Activated CD8-positive, alpha-beta T cell treated with anti-CD3 and anti-CD28 coated beads, Interleukin-2, amount 10 ng/mL, durations not matched to agents 7 days and 5 days (primary cell): ENCODE measurements at regions not wholly inside any gene's neighbourhood (a gene's known extent, or its start where the extent isn't known, plus 50 kb on each side); places are given as distances from the start of the nearest gene placed in this dataset.

Experiments used
- ATAC-seq: fragments of 150-1000 bp; cut with Tn5 transposase; one replicate; pipeline ENCODE4 v1.10.0; 2021; ENCODE audit warnings: moderate library complexity
- CTCF ChIA-PET: fragments of 350-600 bp; sonication (Branson Sonifier 250); formaldehyde crosslinking; loops from one replicate; lab custom pipeline; 2021; ENCODE audit warnings: antibody characterized with exemption; lab: Charles Lee
- POLR2A ChIA-PET: fragments of 350-600 bp; sonication (Branson Sonifier 250); formaldehyde crosslinking; loops from one replicate; lab custom pipeline; 2021; ENCODE audit warnings: antibody characterized with exemption; lab: Charles Lee
- DNase-seq: peaks from one replicate; pipeline ENCODE4 v3.0.0-alpha.2; 2020
- H3K27ac Mint-ChIP-seq: one replicate; pipeline ENCODE4 v1.8.0; 2021; ENCODE audit warnings: mild to moderate bottlenecking, mixed read lengths
- H3K27me3 Mint-ChIP-seq: one replicate; pipeline ENCODE4 v1.8.0; 2021; ENCODE audit warnings: low read depth, mixed read lengths
- H3K36me3 Mint-ChIP-seq: one replicate; pipeline ENCODE4 v1.8.0; 2021; ENCODE audit warnings: low read depth, mixed read lengths
- H3K4me1 Mint-ChIP-seq: one replicate; pipeline ENCODE4 v1.8.0; 2021; ENCODE audit warnings: low read depth, mixed read lengths
- H3K4me3 Mint-ChIP-seq: one replicate; pipeline ENCODE4 v1.8.0; 2021; ENCODE audit warnings: mild to moderate bottlenecking, mixed read lengths
- H3K9me3 Mint-ChIP-seq: one replicate; pipeline ENCODE4 v1.8.0; 2022; ENCODE audit warnings: mixed read lengths; ENCODE audit not compliant: insufficient read depth

- no peaks in the 10 kb centered on the region for H3K4me1 Mint-ChIP-seq
- no peak overlapping the region for H3K27ac Mint-ChIP-seq
- ATAC-seq, result no peak
- no peaks in the 10 kb centered on the region for H3K27me3 Mint-ChIP-seq
- ChIA-PET POLR2A (no interaction called here), CTCF (no interaction called here)
- H3K9me3 Mint-ChIP-seq, result peaks cover 3% of the 10 kb centered on the region
- no peaks in the 10 kb centered on the region for H3K36me3 Mint-ChIP-seq
- no peak overlapping the region for H3K4me3 Mint-ChIP-seq
- no peak for DNase-seq
Observed at GRCh38 chr16:51393381-51394005, 242.4 kb upstream of the SALL1 start.

GRCh38 chr16:51392521-51393187, 241.6 kb upstream of the SALL1 start:
- peaks cover 3% of the 10 kb centered on the region for H3K9me3 Mint-ChIP-seq
- no peak for ATAC-seq
- H3K36me3 Mint-ChIP-seq, result no peaks in the 10 kb centered on the region
- no peak for DNase-seq
- H3K27ac Mint-ChIP-seq, result no peak overlapping the region
- H3K4me3 Mint-ChIP-seq, result no peak overlapping the region
- no peaks in the 10 kb centered on the region for H3K27me3 Mint-ChIP-seq
- POLR2A ChIA-PET, result no interaction called here
- CTCF ChIA-PET, result no interaction called here
- H3K4me1 Mint-ChIP-seq, result no peaks in the 10 kb centered on the region

GRCh38 chr16:51391798-51392511, 240.9 kb upstream of the SALL1 start:
- ATAC-seq (no peak), DNase-seq (no peak)
- ChIA-PET POLR2A (no interaction called here), CTCF (no interaction called here)
- Mint-ChIP-seq H3K9me3 (peaks cover 3% of the 10 kb centered on the region), H3K36me3 (no peaks in the 10 kb centered on the region), H3K4me1 (no peaks in the 10 kb centered on the region), H3K27me3 (no peaks in the 10 kb centered on the region), H3K4me3 (no peak overlapping the region), H3K27ac (no peak overlapping the region)

GRCh38 chr16:51390877-51391276, 239.8 kb upstream of the SALL1 start:
- ChIA-PET CTCF (no interaction called here), POLR2A (no interaction called here)
- ATAC-seq, result no peak
- Mint-ChIP-seq H3K4me3 (no peak overlapping the region), H3K9me3 (peaks cover 3% of the 10 kb centered on the region), H3K27me3 (no peaks in the 10 kb centered on the region), H3K27ac (no peak overlapping the region), H3K4me1 (no peaks in the 10 kb centered on the region), H3K36me3 (no peaks in the 10 kb centered on the region)
- no peak for DNase-seq

GRCh38 chr16:51389881-51390280, 238.8 kb upstream of the SALL1 start:
- no peak for ATAC-seq
- no peaks in the 10 kb centered on the region for H3K36me3 Mint-ChIP-seq
- H3K9me3 Mint-ChIP-seq, result peaks cover 3% of the 10 kb centered on the region
- ChIA-PET POLR2A (no interaction called here), CTCF (no interaction called here)
- no peaks in the 10 kb centered on the region for H3K4me1 Mint-ChIP-seq
- DNase-seq, result no peak
- no peak overlapping the region for H3K27ac Mint-ChIP-seq
- no peaks in the 10 kb centered on the region for H3K27me3 Mint-ChIP-seq
- no peak overlapping the region for H3K4me3 Mint-ChIP-seq

GRCh38 chr16:51388516-51388951, 237.5 kb upstream of the SALL1 start:
- peaks cover 3% of the 10 kb centered on the region for H3K9me3 Mint-ChIP-seq
- no peak overlapping the region for H3K4me3 Mint-ChIP-seq
- H3K27ac Mint-ChIP-seq, result no peak overlapping the region
- ChIA-PET CTCF (no interaction called here), POLR2A (no interaction called here)
- ATAC-seq (no peak), DNase-seq (no peak)
- H3K4me1 Mint-ChIP-seq, result no peaks in the 10 kb centered on the region
- no peaks in the 10 kb centered on the region for H3K36me3 Mint-ChIP-seq
- H3K27me3 Mint-ChIP-seq, result no peaks in the 10 kb centered on the region

GRCh38 chr16:51383909-51384308, 232.8 kb upstream of the SALL1 start:
- CTCF ChIA-PET, result no interaction called here
- H3K9me3 Mint-ChIP-seq, result no peaks in the 10 kb centered on the region
- H3K27ac Mint-ChIP-seq, result no peak overlapping the region
- no peak overlapping the region for H3K4me3 Mint-ChIP-seq
- H3K27me3 Mint-ChIP-seq, result no peaks in the 10 kb centered on the region
- DNase-seq (no peak), ATAC-seq (no peak)
- H3K4me1 Mint-ChIP-seq, result no peaks in the 10 kb centered on the region
- no peaks in the 10 kb centered on the region for H3K36me3 Mint-ChIP-seq
- POLR2A ChIA-PET, result no interaction called here

- ATAC-seq (no peak), DNase-seq (no peak)
- H3K27ac Mint-ChIP-seq, result no peak overlapping the region
- ChIA-PET CTCF (no interaction called here), POLR2A (no interaction called here)
- H3K27me3 Mint-ChIP-seq, result no peaks in the 10 kb centered on the region
- H3K9me3 Mint-ChIP-seq, result no peaks in the 10 kb centered on the region
- no peaks in the 10 kb centered on the region for H3K36me3 Mint-ChIP-seq
- no peak overlapping the region for H3K4me3 Mint-ChIP-seq
- H3K4me1 Mint-ChIP-seq, result no peaks in the 10 kb centered on the region
Observed at GRCh38 chr16:51382940-51383339, 231.9 kb upstream of the SALL1 start.

- ChIA-PET CTCF (no interaction called here), POLR2A (no interaction called here)
- H3K27ac Mint-ChIP-seq, result no peak overlapping the region
- ATAC-seq, result no peak
- H3K36me3 Mint-ChIP-seq, result no peaks in the 10 kb centered on the region
- H3K9me3 Mint-ChIP-seq, result no peaks in the 10 kb centered on the region
- no peak for DNase-seq
- no peaks in the 10 kb centered on the region for H3K4me1 Mint-ChIP-seq
- no peaks in the 10 kb centered on the region for H3K27me3 Mint-ChIP-seq
- no peak overlapping the region for H3K4me3 Mint-ChIP-seq
Observed at GRCh38 chr16:51382211-51382610, 231.1 kb upstream of the SALL1 start.

- no peaks in the 10 kb centered on the region for H3K4me1 Mint-ChIP-seq
- no peaks in the 10 kb centered on the region for H3K36me3 Mint-ChIP-seq
- no peak overlapping the region for H3K4me3 Mint-ChIP-seq
- H3K27ac Mint-ChIP-seq, result no peak overlapping the region
- DNase-seq (no peak), ATAC-seq (no peak)
- ChIA-PET POLR2A (no interaction called here), CTCF (no interaction called here)
- H3K27me3 Mint-ChIP-seq, result no peaks in the 10 kb centered on the region
- H3K9me3 Mint-ChIP-seq, result no peaks in the 10 kb centered on the region
Observed at GRCh38 chr16:51376080-51376479, 225.0 kb upstream of the SALL1 start.

- no peaks in the 10 kb centered on the region for H3K4me1 Mint-ChIP-seq
- no peak for ATAC-seq
- no peaks in the 10 kb centered on the region for H3K27me3 Mint-ChIP-seq
Observed at GRCh38 chr16:51374790-51375189, 223.7 kb upstream of the SALL1 start.

GRCh38 chr16:51374346-51374745, 223.3 kb upstream of the SALL1 start:
- Mint-ChIP-seq H3K27ac (no peak overlapping the region), H3K9me3 (no peaks in the 10 kb centered on the region), H3K4me1 (no peaks in the 10 kb centered on the region), H3K36me3 (no peaks in the 10 kb centered on the region), H3K4me3 (no peak overlapping the region), H3K27me3 (no peaks in the 10 kb centered on the region)
- ATAC-seq (no peak), DNase-seq (no peak)
- CTCF ChIA-PET, result no interaction called here
- POLR2A ChIA-PET, result no interaction called here

More at GRCh38 chr16:51374790-51375189, 223.7 kb upstream of the SALL1 start:
- no peak for DNase-seq
- CTCF ChIA-PET, result no interaction called here
- Mint-ChIP-seq H3K4me3 (no peak overlapping the region), H3K27ac (no peak overlapping the region), H3K36me3 (no peaks in the 10 kb centered on the region), H3K9me3 (no peaks in the 10 kb centered on the region)
- POLR2A ChIA-PET, result no interaction called here
